LHCN-M2 (cell line): ENCODE measurements at regions not wholly inside any gene's neighbourhood (a gene's known extent, or its start where the extent isn't known, plus 50 kb on each side); places are given as distances from the start of the nearest gene placed in this dataset.

Experiments used
- DNase-seq: peaks from one replicate; pipeline ENCODE4 v3.0.0-alpha.2; 2012; ENCODE audit warnings: low read depth

GRCh38 chr3:165455793-165456192, 259.6 kb upstream of the SLITRK3 start:
- no peak for DNase-seq

- DNase-seq = no peak
Measured at GRCh38 chr3:165455360-165455759, 259.2 kb upstream of the SLITRK3 start.

GRCh38 chr3:165451371-165452070, 255.3 kb upstream of the SLITRK3 start:
- DNase-seq = no peak

- no peak for DNase-seq
Measured at GRCh38 chr3:165446555-165446954, 250.4 kb upstream of the SLITRK3 start.

- DNase-seq = no peak
Measured at GRCh38 chr3:165444745-165445144, 248.6 kb upstream of the SLITRK3 start.

- DNase-seq = no peak
Measured at GRCh38 chr3:165443664-165444063, 247.5 kb upstream of the SLITRK3 start.

GRCh38 chr3:165442061-165442460, 245.9 kb upstream of the SLITRK3 start:
- no peak for DNase-seq

- DNase-seq = no peak
Measured at GRCh38 chr3:165440380-165440779, 244.2 kb upstream of the SLITRK3 start.

- DNase-seq = no peak
Measured at GRCh38 chr3:165439765-165440164, 243.6 kb upstream of the SLITRK3 start.

GRCh38 chr3:165434516-165434915, 238.3 kb upstream of the SLITRK3 start:
- no peak for DNase-seq

GRCh38 chr3:165406425-165406824, 210.2 kb upstream of the SLITRK3 start:
- no peak for DNase-seq

GRCh38 chr3:165404357-165405027, 208.3 kb upstream of the SLITRK3 start:
- no peak for DNase-seq

- no peak for DNase-seq
Measured at GRCh38 chr3:165403666-165404065, 207.5 kb upstream of the SLITRK3 start.

GRCh38 chr3:165395188-165395587, 199.0 kb upstream of the SLITRK3 start:
- no peak for DNase-seq

- DNase-seq = no peak
Measured at GRCh38 chr3:165393461-165393860, 197.3 kb upstream of the SLITRK3 start.

GRCh38 chr3:165390166-165390565, 194.0 kb upstream of the SLITRK3 start:
- DNase-seq = no peak

GRCh38 chr3:165389653-165390052, 193.5 kb upstream of the SLITRK3 start:
- no peak for DNase-seq

GRCh38 chr3:165389064-165389463, 192.9 kb upstream of the SLITRK3 start:
- DNase-seq = no peak

GRCh38 chr3:165383381-165383780, 187.2 kb upstream of the SLITRK3 start:
- no peak for DNase-seq

- DNase-seq = no peak
Measured at GRCh38 chr3:165382672-165383071, 186.5 kb upstream of the SLITRK3 start.

- DNase-seq = no peak
Measured at GRCh38 chr3:165378761-165379160, 182.6 kb upstream of the SLITRK3 start.

GRCh38 chr3:165359005-165359404, 162.8 kb upstream of the SLITRK3 start:
- DNase-seq = no peak

- no peak for DNase-seq
Measured at GRCh38 chr3:165355316-165355715, 159.1 kb upstream of the SLITRK3 start.
